IMR-90 (cell line): ENCODE measurements at regions not wholly inside any gene's neighbourhood (a gene's known extent, or its start where the extent isn't known, plus 50 kb on each side); places are given as distances from the start of the nearest gene placed in this dataset.

Experiments used
- ATAC-seq: fragments of 200-7000 bp; cut with Tn5 transposase; 2 replicates; pipeline ENCODE4 v1.9.1; 2020; ENCODE audit warnings: low read depth, mild to moderate bottlenecking, moderate library complexity
- BruUV-seq: library from RNA; stranded (reverse); fragments of 400-500 nt; replicated peaks from 2 replicates; lab custom pipeline; 2021; lab: Mats Ljungman, UMichigan
- CTCF ChIA-PET: fragments of 300-600 bp; formaldehyde crosslinking; extraction: SDS; loops from one replicate; lab custom pipeline; 2021; ENCODE audit warnings: antibody characterized with exemption; lab: Yijun Ruan, JAX
- POLR2A ChIA-PET: fragments of 300-600 bp; sonication (Branson Sonifier 250); formaldehyde crosslinking; loops from one replicate; lab custom pipeline; 2022; ENCODE audit warnings: antibody characterized with exemption; ENCODE audit not compliant: unreplicated experiment; lab: Charles Lee
- DNase-seq: peaks from one replicate; pipeline ENCODE4 v3.0.0; 2013
- H2AFZ ChIP-seq: replicated peaks from 2 replicates; pipeline ENCODE3; 2013; ENCODE audit warnings: low read length, mild to moderate bottlenecking; ENCODE audit not compliant: poor library complexity
- H2AK5ac ChIP-seq: 2 replicates; pipeline ENCODE4 v1.6.1; 2013; ENCODE audit warnings: low read depth, low read length, inconsistent platforms
- H2AK9ac ChIP-seq: replicated peaks from 2 replicates; pipeline ENCODE3; 2013; ENCODE audit warnings: mild to moderate bottlenecking, low read depth, low read length, moderate library complexity; ENCODE audit not compliant: poor library complexity
- H2BK120ac ChIP-seq: 2 replicates; pipeline ENCODE4 v1.6.1; 2013; ENCODE audit warnings: low read depth, low read length, inconsistent platforms
- H2BK15ac ChIP-seq: 3 replicates; pipeline ENCODE4 v1.6.1; 2013; ENCODE audit warnings: low read depth, low read length, inconsistent platforms
- H2BK20ac ChIP-seq: 2 replicates; pipeline ENCODE4 v1.6.1; 2013; ENCODE audit warnings: low read depth, mild to moderate bottlenecking, inconsistent platforms, low read length, moderate library complexity
- H2BK5ac ChIP-seq: 2 replicates; pipeline ENCODE4 v1.6.1; 2013; ENCODE audit warnings: mild to moderate bottlenecking, low read depth, low read length, inconsistent platforms; ENCODE audit not compliant: poor library complexity, severe bottlenecking
- H3K14ac ChIP-seq: replicated peaks from 2 replicates; pipeline ENCODE4 v1.6.1; 2013; ENCODE audit warnings: low read depth, low read length, inconsistent platforms
- H3K18ac ChIP-seq: 2 replicates; pipeline ENCODE4 v1.6.1; 2013; ENCODE audit warnings: low read depth, low read length, control low read depth
- H3K23ac ChIP-seq: 2 replicates; pipeline ENCODE4 v1.6.1; 2013; ENCODE audit warnings: low read depth, low read length, inconsistent platforms
- H3K27ac ChIP-seq: 2 replicates; pipeline ENCODE4 v1.5.1; 2013; ENCODE audit warnings: mild to moderate bottlenecking, control low read depth, low read length; ENCODE audit not compliant: insufficient read depth
- H3K27me3 ChIP-seq: 2 replicates; pipeline ENCODE4 v1.6.1; 2013; ENCODE audit warnings: low read length; ENCODE audit not compliant: control insufficient read depth, insufficient read depth
- H3K36me3 ChIP-seq: 2 replicates; pipeline ENCODE4 v1.6.1; 2013; ENCODE audit warnings: low read length, mixed read lengths; ENCODE audit not compliant: control insufficient read depth, insufficient read depth
- H3K4ac ChIP-seq: 2 replicates; pipeline ENCODE4 v1.6.1; 2013; ENCODE audit warnings: low read depth, low read length, inconsistent platforms
- H3K4me1 ChIP-seq: 2 replicates; pipeline ENCODE4 v1.6.1; 2013; ENCODE audit warnings: low read length, mixed read lengths; ENCODE audit not compliant: control insufficient read depth, insufficient read depth
- H3K4me2 ChIP-seq: 2 replicates; pipeline ENCODE4 v1.6.1; 2013; ENCODE audit warnings: low read depth, mild to moderate bottlenecking, control low read depth, low read length, moderate library complexity
- H3K4me3 ChIP-seq: 2 replicates; pipeline ENCODE4 v1.5.1; 2013; ENCODE audit warnings: low read depth, mild to moderate bottlenecking, control low read depth, low read length, moderate library complexity; ENCODE audit not compliant: insufficient read depth
- H3K56ac ChIP-seq: 2 replicates; pipeline ENCODE4 v1.6.1; 2013; ENCODE audit warnings: low read length, inconsistent platforms; ENCODE audit not compliant: insufficient read depth; ENCODE audit errors: extremely low read depth
- H3K79me1 ChIP-seq, 2 experiments: 2 replicates each; pipeline ENCODE4 v1.6.1; 2013; ENCODE audit warnings: low read length in 2 of 2, inconsistent platforms in 1 of 2, low read depth in 1 of 2
- H3K9ac ChIP-seq: 2 replicates; pipeline ENCODE4 v1.6.1; 2013; ENCODE audit warnings: low read depth, low read length, control low read depth
- H3K9me1 ChIP-seq: 2 replicates; pipeline ENCODE4 v1.6.1; 2013; ENCODE audit warnings: low read length, inconsistent platforms; ENCODE audit not compliant: insufficient read depth
- H3K9me3 ChIP-seq: 2 replicates; pipeline ENCODE4 v1.6.1; 2013; ENCODE audit warnings: low read length; ENCODE audit not compliant: control insufficient read depth, insufficient read depth
- H4K20me1 ChIP-seq: 2 replicates; pipeline ENCODE4 v1.6.1; 2013; ENCODE audit warnings: low read length, inconsistent platforms; ENCODE audit not compliant: insufficient read depth
- H4K5ac ChIP-seq: 2 replicates; pipeline ENCODE4 v1.6.1; 2013; ENCODE audit warnings: mild to moderate bottlenecking, low read depth, low read length, control low read depth
- H4K8ac ChIP-seq, 2 experiments: 2 replicates each; pipeline ENCODE4 v1.6.1; 2013; ENCODE audit warnings: low read depth in 2 of 2, low read length in 2 of 2, control low read depth in 1 of 2, inconsistent platforms in 1 of 2
- H4K91ac ChIP-seq: 2 replicates; pipeline ENCODE4 v1.6.1; 2013; ENCODE audit warnings: low read depth, low read length, inconsistent platforms; ENCODE audit not compliant: insufficient read depth
- BHLHE40 ChIP-seq: fragments of 150-350 bp; IDR thresholded peaks from 2 replicates; pipeline ENCODE4 v1.6.1; 2016; ENCODE audit warnings: mild to moderate bottlenecking, low read depth, low read length
- CEBPB ChIP-seq: IDR thresholded peaks from 2 replicates; pipeline ENCODE4 v1.6.1; 2012; ENCODE audit warnings: low read depth, low read length, improper control_type of control experiment
- FOS ChIP-seq: fragments of 150-350 bp; IDR thresholded peaks from 2 replicates; pipeline ENCODE4 v1.6.1; 2016; ENCODE audit warnings: low read depth, low read length
- MAZ ChIP-seq: IDR thresholded peaks from 2 replicates; pipeline ENCODE4 v1.6.1; 2012; ENCODE audit warnings: low read depth, mild to moderate bottlenecking, low read length, improper control_type of control experiment, moderate library complexity, borderline replicate concordance
- MXI1 ChIP-seq: IDR thresholded peaks from 2 replicates; pipeline ENCODE4 v1.6.1; 2012; ENCODE audit warnings: low read depth, mild to moderate bottlenecking, low read length, moderate library complexity, borderline replicate concordance
- NFE2L2 ChIP-seq: fragments of 150-350 bp; IDR thresholded peaks from 2 replicates; pipeline ENCODE4 v1.6.1; 2016; ENCODE audit warnings: low read depth, mild to moderate bottlenecking, low read length
- WGBS, 2 experiments: methylation state at CpG; one replicate each; pipeline versions ENCODE4 v1.1.5 to v1.1.7; 2013; ENCODE audit warnings: missing lambda C conversion rate in 2 of 2; ENCODE audit not compliant: insufficient read length in 1 of 2; ENCODE audit errors: extremely low coverage in 2 of 2; 5-methylcytosine and 5-hydroxymethylcytosine counted together
- dilution Hi-C: fragments of 300-500 bp; cut with HindIII; formaldehyde crosslinking; loops from one replicate; pipeline ENCODE4 v1.14.3; 2018; ENCODE audit warnings: low sequenced_read_pairs; ENCODE audit not compliant: unreplicated experiment
- in situ Hi-C: fragments of 300-500 bp; cut with MboI; formaldehyde crosslinking; loops from 3 replicates; pipeline ENCODE4 v1.14.3; 2019; ENCODE audit warnings: low sequenced_read_pairs, inconsistent platforms, mixed read lengths
- intact Hi-C: fragments of 100-400 bp; cut with micrococcal nuclease; formaldehyde crosslinking; loops from 2 replicates; pipeline ENCODE4 v1.10.0; 2022
- TF ChIP-seq, protein P1 (sequence below): fragments of 150-350 bp; IDR thresholded peaks from 2 replicates; pipeline ENCODE4 v1.6.1; 2017; ENCODE audit warnings: mild to moderate bottlenecking, antibody characterized with exemption, low read length, low read depth

- Histone ChIP-seq H2AK5ac (no peak overlapping the region), H2BK15ac (no peak overlapping the region), H3K14ac (no peak overlapping the region), H4K91ac (no peak overlapping the region), H2AFZ (peak overlapping the region; percentile 37), H3K23ac (no peak overlapping the region), H4K8ac (no peak overlapping the region), H3K27ac (no peak overlapping the region), H3K36me3 (no peaks in the 10 kb centered on the region), H3K56ac (no peak overlapping the region), H4K20me1 (no peaks in the 10 kb centered on the region), H2BK5ac (no peak overlapping the region), H3K9me3 (no peaks in the 10 kb centered on the region), H3K18ac (no peak overlapping the region), H3K27me3 (peaks cover 1% of the 10 kb centered on the region; the same call in 1 of the 2 replicates), H4K5ac (no peak overlapping the region), H2AK9ac (peak overlapping the region; percentile 62), H3K4me1 (no peaks in the 10 kb centered on the region; the same call in 1 of the 2 replicates), H3K9me1 (no peaks in the 10 kb centered on the region), H3K4me3 (no peak overlapping the region), H2BK20ac (no peak overlapping the region), H3K79me1 (no peaks in the 10 kb centered on the region), H2BK120ac (no peak overlapping the region), H3K9ac (no peak overlapping the region), H3K4ac (no peak overlapping the region), H3K4me2 (no peak overlapping the region)
- POLR2A ChIA-PET, result no interaction called here
- dilution Hi-C loops (no loop called here), intact Hi-C loops (no loop called here), in situ Hi-C loops (no loop called here)
- ATAC-seq (no peak), DNase-seq (peak; percentile 59)
- 78% methylated on average over 5 of the region's 8 CpGs; no CpG with 5 or more reads in 1 of the 2 experiments for WGBS, 2 experiments
- TF ChIP-seq MXI1 (no peak), FOS (0 out of 2 replicates have a peak, but pooled peaks have one; percentile 21), BHLHE40 (0 out of 2 replicates have a peak, but pooled peaks have one; percentile 27), CEBPB (peak; percentile 32; the same call in 1 of the 2 replicates), MAZ (no peak), NFE2L2 (no peak)
- TF ChIP-seq, protein P1, sequence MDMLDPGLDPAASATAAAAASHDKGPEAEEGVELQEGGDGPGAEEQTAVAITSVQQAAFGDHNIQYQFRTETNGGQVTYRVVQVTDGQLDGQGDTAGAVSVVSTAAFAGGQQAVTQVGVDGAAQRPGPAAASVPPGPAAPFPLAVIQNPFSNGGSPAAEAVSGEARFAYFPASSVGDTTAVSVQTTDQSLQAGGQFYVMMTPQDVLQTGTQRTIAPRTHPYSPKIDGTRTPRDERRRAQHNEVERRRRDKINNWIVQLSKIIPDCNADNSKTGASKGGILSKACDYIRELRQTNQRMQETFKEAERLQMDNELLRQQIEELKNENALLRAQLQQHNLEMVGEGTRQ, result peak; percentile 60; the same call in 1 of the 2 replicates
- CTCF ChIA-PET, result interaction anchor here (0.7 kb wide), 1 partner anchor 44 kb away, joined by 3 read pairs; no protein-coding TSS in a partner anchor
- no TSS peak for BruUV-seq
Observed at GRCh38 chr2:234403074-234403473, 93.8 kb downstream of the ARL4C start.
